Neural progenitor cell (in vitro differentiated cells): ENCODE measurements at regions not wholly inside any gene's neighbourhood (a gene's known extent, or its start where the extent isn't known, plus 50 kb on each side); places are given as distances from the start of the nearest gene placed in this dataset.

Experiments used
- CTCF ChIP-seq: fragments of 200-600 bp; sonication (generic); IDR thresholded peaks from 2 replicates; pipeline ENCODE4 v1.5.1; 2017; ENCODE audit warnings: antibody characterized with exemption, mild to moderate bottlenecking
- EZH2 ChIP-seq: fragments of 200-600 bp; sonication (generic); IDR thresholded peaks from 2 replicates; pipeline ENCODE4 v1.6.1; 2017; ENCODE audit warnings: antibody characterized with exemption, mild to moderate bottlenecking, moderate library complexity
- EZH2phosphoT487 ChIP-seq: fragments of 200-600 bp; sonication (generic); IDR thresholded peaks from 2 replicates; pipeline ENCODE4 v1.6.1; 2017; ENCODE audit warnings: antibody characterized with exemption

GRCh38 chr2:77834360-77835002 is 312.3 kb upstream of the LRRTM4 start:
- no peak for TF ChIP-seq EZH2
- TF ChIP-seq CTCF, result no peak
- TF ChIP-seq EZH2phosphoT487, result no peak
